Spinal cord (tissue), 9 donors: ENCODE measurements at regions not wholly inside any gene's neighbourhood (a gene's known extent, or its start where the extent isn't known, plus 50 kb on each side); places are given as distances from the start of the nearest gene placed in this dataset.
"Not testable (repeated sequence)": the region's sequence is repeated elsewhere in the genome, so short reads cannot be mapped to it uniquely, and the experiment has no call there.

Experiments used
- DNase-seq, 6 donors: peaks; one replicate each; pipeline versions ENCODE4 v3.0.0 to v3.0.0-alpha.2; 2013 to 2015; ENCODE audit warnings: low spot score in 6 of 6, low read depth in 4 of 6
- H3K27ac ChIP-seq: one replicate; pipeline ENCODE4 v1.5.1; 2013; ENCODE audit warnings: low read depth, low read length, control low read depth
- H3K27me3 ChIP-seq: one replicate; pipeline ENCODE4 v1.6.1; 2013; ENCODE audit warnings: low read length; ENCODE audit not compliant: control insufficient read depth, insufficient read depth
- H3K36me3 ChIP-seq: one replicate; pipeline ENCODE4 v1.6.1; 2013; ENCODE audit warnings: low read length; ENCODE audit not compliant: control insufficient read depth, insufficient read depth
- H3K4me1 ChIP-seq: one replicate; pipeline ENCODE4 v1.6.1; 2013; ENCODE audit warnings: low read length; ENCODE audit not compliant: control insufficient read depth, insufficient read depth
- H3K4me3 ChIP-seq: one replicate; pipeline ENCODE4 v1.5.1; 2013; ENCODE audit warnings: low read depth, low read length, control low read depth
- H3K9me3 ChIP-seq: one replicate; pipeline ENCODE4 v1.6.1; 2013; ENCODE audit warnings: low read length; ENCODE audit not compliant: control insufficient read depth, insufficient read depth
- WGBS: methylation state at CpG from one replicate; pipeline ENCODE4 v1.1.5; 2013; ENCODE audit warnings: missing lambda C conversion rate; ENCODE audit not compliant: insufficient coverage; 5-methylcytosine and 5-hydroxymethylcytosine counted together
- donor health status: healthy.

DNA sequence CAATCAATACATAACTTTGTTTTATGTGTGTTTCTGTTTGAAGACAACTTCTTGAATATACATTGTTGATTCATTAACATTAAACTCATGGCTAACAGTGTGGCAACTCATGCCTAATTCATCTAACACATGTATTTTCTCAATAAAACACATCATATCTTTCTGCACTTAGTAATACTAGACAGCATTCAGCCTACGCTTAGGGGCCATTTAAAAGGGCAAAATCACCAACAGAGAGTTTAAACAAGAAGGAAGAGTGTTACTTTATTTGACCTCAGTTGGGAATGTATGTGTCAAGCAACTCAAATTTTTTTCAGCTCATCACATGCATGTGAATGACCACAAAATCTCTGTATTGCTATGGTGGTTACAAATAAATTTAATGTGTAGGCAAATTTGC is 128.8 kb upstream of the AADACL2 start:
- Histone ChIP-seq H3K9me3 (no peaks in the 10 kb centered on the region), H3K27me3 (no peaks in the 10 kb centered on the region), H3K36me3 (no peaks in the 10 kb centered on the region), H3K27ac (no peak overlapping the region), H3K4me1 (no peaks in the 10 kb centered on the region), H3K4me3 (no peak overlapping the region)
- no peak for DNase-seq
- WGBS = no CpG with 5 or more reads among the region's 1 CpG

DNA sequence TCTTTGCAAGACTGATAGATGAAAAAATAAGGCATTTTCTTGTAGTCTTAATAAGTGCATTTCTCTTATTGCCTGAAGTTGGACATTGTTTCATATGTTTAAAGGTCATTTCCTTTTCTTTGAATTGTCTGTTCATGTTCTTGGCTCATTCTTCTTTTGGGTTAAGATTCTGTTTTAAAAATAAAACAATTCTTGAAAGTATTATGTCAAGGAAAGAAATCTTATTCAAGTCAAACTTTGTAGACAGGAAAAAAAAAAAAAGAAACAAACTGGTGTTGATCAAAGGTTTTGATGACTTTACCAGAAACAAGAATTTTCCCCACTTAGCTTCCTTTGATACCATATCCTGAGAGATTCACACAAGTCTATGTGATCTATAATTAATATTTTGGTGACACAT is 132.9 kb upstream of the AADACL2 start:
- H3K4me1 ChIP-seq = no peaks in the 10 kb centered on the region
- no peaks in the 10 kb centered on the region for H3K9me3 ChIP-seq
- no peaks in the 10 kb centered on the region for H3K27me3 ChIP-seq
- no peak for DNase-seq
- no peak overlapping the region for H3K27ac ChIP-seq
- H3K4me3 ChIP-seq = no peak overlapping the region
- no peaks in the 10 kb centered on the region for H3K36me3 ChIP-seq

- Histone ChIP-seq H3K27me3 (no peaks in the 10 kb centered on the region), H3K9me3 (no peaks in the 10 kb centered on the region), H3K27ac (no peak overlapping the region), H3K4me1 (no peaks in the 10 kb centered on the region), H3K36me3 (no peaks in the 10 kb centered on the region), H3K4me3 (no peak overlapping the region)
- 90% methylated on average over 4 of the region's 7 CpGs for WGBS
- no peak for DNase-seq
Observed at GRCh38 chr3:151599103-151599672, 134.5 kb upstream of the AADACL2 start.

GRCh38 chr3:151596940-151597339 is 136.1 kb upstream of the IGSF10 start:
- H3K27ac ChIP-seq = no peak overlapping the region
- no peak overlapping the region for H3K4me3 ChIP-seq
- H3K36me3 ChIP-seq = no peaks in the 10 kb centered on the region
- no peaks in the 10 kb centered on the region for H3K4me1 ChIP-seq
- WGBS = 80% methylated on average over 1 of the region's 5 CpGs
- H3K27me3 ChIP-seq = no peaks in the 10 kb centered on the region
- no peaks in the 10 kb centered on the region for H3K9me3 ChIP-seq
- no peak for DNase-seq

- Histone ChIP-seq H3K27me3 (no peaks in the 10 kb centered on the region), H3K36me3 (no peaks in the 10 kb centered on the region), H3K27ac (no peak overlapping the region), H3K4me3 (no peak overlapping the region), H3K4me1 (no peaks in the 10 kb centered on the region), H3K9me3 (no peaks in the 10 kb centered on the region)
- 40% methylated on average over 1 of the region's 1 CpG for WGBS
- no peak for DNase-seq
Observed at GRCh38 chr3:151593928-151594327, 133.1 kb upstream of the IGSF10 start.

GRCh38 chr3:151592287-151592686 is 131.4 kb upstream of the IGSF10 start:
- Histone ChIP-seq H3K36me3 (no peaks in the 10 kb centered on the region), H3K27ac (no peak overlapping the region), H3K27me3 (no peaks in the 10 kb centered on the region), H3K4me1 (no peaks in the 10 kb centered on the region), H3K4me3 (no peak overlapping the region), H3K9me3 (no peaks in the 10 kb centered on the region)
- no peak for DNase-seq

GRCh38 chr3:151591441-151591840 is 130.6 kb upstream of the IGSF10 start:
- H3K27me3 ChIP-seq = no peaks in the 10 kb centered on the region
- WGBS = 100% methylated on average over 1 of the region's 1 CpG

DNA sequence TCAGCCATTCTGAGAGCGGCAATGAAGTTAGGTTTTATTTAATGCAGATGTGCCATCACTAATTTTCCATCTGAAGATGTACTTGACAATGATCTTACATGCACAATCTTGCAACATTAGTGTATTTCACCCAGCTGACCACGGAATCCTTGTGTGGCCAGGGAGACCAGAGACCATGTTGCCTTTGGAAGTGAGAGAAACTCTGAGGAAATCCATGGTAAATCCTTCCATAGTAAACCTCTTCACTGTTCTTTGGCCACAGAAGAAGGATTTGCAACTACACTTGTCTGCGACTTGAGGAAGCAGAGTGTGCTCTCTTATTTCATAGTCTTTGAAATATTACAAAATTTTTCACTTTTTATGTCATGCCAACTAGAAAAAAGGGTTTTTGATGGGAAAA is 128.4 kb upstream of the IGSF10 start:
- Histone ChIP-seq H3K27ac (no peak overlapping the region), H3K4me1 (no peaks in the 10 kb centered on the region), H3K27me3 (no peaks in the 10 kb centered on the region), H3K36me3 (no peaks in the 10 kb centered on the region), H3K9me3 (no peaks in the 10 kb centered on the region), H3K4me3 (no peak overlapping the region)
- no peak for DNase-seq
- no CpG with 5 or more reads among the region's 3 CpGs for WGBS

More at GRCh38 chr3:151591441-151591840, 130.6 kb upstream of the IGSF10 start:
- no peaks in the 10 kb centered on the region for H3K4me1 ChIP-seq
- no peak overlapping the region for H3K4me3 ChIP-seq
- H3K9me3 ChIP-seq = no peaks in the 10 kb centered on the region
- no peak overlapping the region for H3K27ac ChIP-seq
- no peak for DNase-seq
- H3K36me3 ChIP-seq = no peaks in the 10 kb centered on the region

DNA sequence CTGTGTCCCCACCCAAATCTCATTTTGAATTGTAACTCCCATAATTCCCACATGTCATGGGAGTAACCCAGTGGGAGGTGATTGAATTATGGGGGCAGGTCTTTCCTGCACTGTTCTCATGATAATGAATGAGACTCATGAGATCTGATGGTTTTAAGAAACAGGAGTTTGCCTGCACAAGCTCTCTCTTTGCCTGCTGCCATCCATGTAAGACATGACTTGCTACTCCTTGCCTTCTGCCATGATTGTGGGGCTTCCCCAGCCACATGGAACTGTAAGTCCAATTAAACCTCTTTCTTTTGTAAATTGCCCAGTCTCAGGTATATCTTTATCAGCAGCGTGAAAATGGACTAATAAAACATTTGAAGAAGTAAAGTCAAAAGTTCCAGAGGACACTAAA is 126.8 kb upstream of the IGSF10 start:
- not testable (repeated sequence) for H3K27ac ChIP-seq, H3K4me3 ChIP-seq, H3K9me3 ChIP-seq, H3K36me3 ChIP-seq, H3K27me3 ChIP-seq, H3K4me1 ChIP-seq, DNase-seq
- no CpG with 5 or more reads among the region's 1 CpG for WGBS

- Histone ChIP-seq H3K36me3 (no peaks in the 10 kb centered on the region), H3K4me1 (no peaks in the 10 kb centered on the region), H3K27me3 (no peaks in the 10 kb centered on the region), H3K4me3 (no peak overlapping the region), H3K9me3 (no peaks in the 10 kb centered on the region), H3K27ac (no peak overlapping the region)
- 100% methylated on average over 1 of the region's 2 CpGs for WGBS
- no peak for DNase-seq
Observed at GRCh38 chr3:151584566-151584965, 123.7 kb upstream of the IGSF10 start.
